HEK293 (cell line): ENCODE measurements at regions not wholly inside any gene's neighbourhood (a gene's known extent, or its start where the extent isn't known, plus 50 kb on each side); places are given as distances from the start of the nearest gene placed in this dataset.

Experiments used
- CTCF ChIA-PET: fragments of 350-600 bp; formaldehyde crosslinking; extraction: SDS; loops from one replicate; lab custom pipeline; 2021; ENCODE audit warnings: antibody characterized with exemption; lab: Yijun Ruan, JAX
- POLR2A ChIA-PET: fragments of 300-600 bp; formaldehyde crosslinking; extraction: SDS; loops from one replicate; lab custom pipeline; 2020; ENCODE audit warnings: antibody characterized with exemption, inconsistent platforms; lab: Yijun Ruan, JAX
- H3K27ac ChIP-seq: fragments of 200-500 bp; sonication (Bioruptor generic); 2 replicates; pipeline ENCODE4 v1.5.1; 2014; ENCODE audit warnings: low read depth, low read length, control low read depth, inconsistent platforms; ENCODE audit errors: extremely low read depth
- H3K36me3 ChIP-seq, 2 experiments: fragments of 200-500 bp in 1 of 2; sonication (Bioruptor generic) in 1 of 2; 1 replicate in 1 of 2; 2 replicates in 1 of 2; pipeline ENCODE4 v1.5.1; 2014 to 2017; ENCODE audit warnings: inconsistent platforms in 2 of 2, low read length in 2 of 2; ENCODE audit not compliant: control insufficient read depth in 2 of 2, insufficient read depth in 1 of 2
- H3K4me1 ChIP-seq: fragments of 200-500 bp; sonication (Bioruptor generic); 2 replicates; pipeline ENCODE4 v1.5.1; 2014; ENCODE audit warnings: mild to moderate bottlenecking, low read length, inconsistent platforms; ENCODE audit not compliant: control insufficient read depth, insufficient read depth
- H3K4me3 ChIP-seq: 2 replicates; pipeline ENCODE4 v1.5.1; 2011; ENCODE audit warnings: low read depth, mild to moderate bottlenecking, control low read depth, low read length, moderate library complexity
- H3K9me3 ChIP-seq: fragments of 200-500 bp; sonication (Bioruptor generic); 2 replicates; pipeline ENCODE4 v1.5.1; 2014; ENCODE audit warnings: low read depth, low read length, inconsistent platforms; ENCODE audit not compliant: control insufficient read depth, insufficient read depth
- HOXC10 ChIP-seq: sonication (generic); formaldehyde crosslinking; IDR thresholded peaks from 2 replicates; pipeline ENCODE4 v1.8.1; 2023; ENCODE audit warnings: mild to moderate bottlenecking, missing genetic modification reagents
- PRDM6 ChIP-seq: fragments of 450-650 bp; formaldehyde crosslinking; IDR thresholded peaks from 2 replicates; pipeline ENCODE4 v1.5.1; 2017; ENCODE audit warnings: missing biosample characterization, missing genetic modification characterization
- SCRT1 ChIP-seq: fragments of 450-650 bp; formaldehyde crosslinking; IDR thresholded peaks from 2 replicates; pipeline ENCODE4 v1.5.1; 2016; ENCODE audit warnings: missing biosample characterization, missing genetic modification characterization, borderline replicate concordance
- SETDB1 ChIP-seq: IDR thresholded peaks from one replicate; pipeline ENCODE4 v1.6.1; 2017; ENCODE audit warnings: mild to moderate bottlenecking, low read length, moderate library complexity, mixed read lengths; ENCODE audit not compliant: insufficient read length
- ZBTB11 ChIP-seq: fragments of 450-650 bp; formaldehyde crosslinking; conservative IDR thresholded peaks from 2 replicates; pipeline ENCODE4 v1.5.1; 2016; ENCODE audit warnings: low read depth, missing biosample characterization, missing genetic modification characterization
- ZIC2 ChIP-seq: fragments of 450-650 bp; formaldehyde crosslinking; IDR thresholded peaks from 2 replicates; pipeline ENCODE4 v1.5.1; 2016; ENCODE audit warnings: missing biosample characterization, missing genetic modification characterization
- ZNF114 ChIP-seq: fragments of 450-650 bp; formaldehyde crosslinking; IDR thresholded peaks from 2 replicates; pipeline ENCODE4 v1.5.0; 2017; ENCODE audit warnings: missing biosample characterization, missing genetic modification characterization
- ZNF169 ChIP-seq: fragments of 450-650 bp; formaldehyde crosslinking; IDR thresholded peaks from 2 replicates; pipeline ENCODE4 v1.5.1; 2016; ENCODE audit warnings: missing biosample characterization, missing genetic modification characterization
- ZNF175 ChIP-seq: fragments of 450-650 bp; formaldehyde crosslinking; IDR thresholded peaks from 2 replicates; pipeline ENCODE4 v1.5.1; 2016; ENCODE audit warnings: missing biosample characterization, missing genetic modification characterization
- ZNF202 ChIP-seq: fragments of 450-650 bp; formaldehyde crosslinking; IDR thresholded peaks from 2 replicates; pipeline ENCODE4 v1.5.1; 2016; ENCODE audit warnings: missing biosample characterization, missing genetic modification characterization, borderline replicate concordance
- ZNF292 ChIP-seq: fragments of 450-650 bp; formaldehyde crosslinking; IDR thresholded peaks from 2 replicates; pipeline ENCODE4 v1.5.1; 2016; ENCODE audit warnings: low read depth, missing biosample characterization, missing genetic modification characterization, borderline replicate concordance
- ZNF521 ChIP-seq: fragments of 450-650 bp; formaldehyde crosslinking; IDR thresholded peaks from 2 replicates; pipeline ENCODE4 v1.5.1; 2017; ENCODE audit warnings: missing biosample characterization, mild to moderate bottlenecking, missing genetic modification characterization
- ZNF571 ChIP-seq: fragments of 450-650 bp; formaldehyde crosslinking; IDR thresholded peaks from 2 replicates; pipeline ENCODE4 v1.5.0; 2017; ENCODE audit warnings: missing biosample characterization, missing genetic modification characterization
- ZNF610 ChIP-seq: fragments of 450-650 bp; formaldehyde crosslinking; IDR thresholded peaks from 2 replicates; pipeline ENCODE4 v1.5.1; 2016; ENCODE audit warnings: missing biosample characterization, missing genetic modification characterization, borderline replicate concordance
- TF ChIP-seq, protein P1 (sequence below): fragments of 450-650 bp; formaldehyde crosslinking; IDR thresholded peaks from 2 replicates; pipeline ENCODE4 v1.5.1; 2016; ENCODE audit warnings: missing biosample characterization, missing genetic modification characterization

DNA sequence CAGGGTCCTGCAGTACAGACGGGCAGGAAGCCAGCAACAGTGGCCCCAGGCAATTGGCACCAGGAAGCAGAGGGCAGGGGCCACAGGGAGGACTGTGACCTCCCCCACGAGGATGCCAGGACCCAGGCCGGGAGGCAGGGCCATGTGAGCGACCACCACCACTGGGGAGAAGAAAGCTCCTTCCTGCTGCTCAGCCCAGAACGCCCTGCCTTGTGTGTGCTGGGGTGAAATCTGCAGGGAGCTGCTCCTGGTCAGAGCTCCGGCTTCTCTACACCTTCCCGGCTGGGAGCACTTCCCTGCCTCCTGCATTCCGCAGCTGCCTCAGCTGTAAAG lies 100.4 kb downstream of the HMX1 start:
- TF ChIP-seq ZNF175 = no peak
- TF ChIP-seq ZIC2 (tag by site-specific recombination) = peak; percentile 46; the same call in 1 of the 2 replicates
- TF ChIP-seq, all 188 proteins: peak for 1
- no peak overlapping the region for H3K27ac ChIP-seq
- H3K4me3 ChIP-seq = no peak overlapping the region
- H3K4me1 ChIP-seq = no peaks in the 10 kb centered on the region
- ChIA-PET POLR2A (no interaction called here), CTCF (no interaction called here)
- no peaks in the 10 kb centered on the region for H3K9me3 ChIP-seq
- H3K36me3 ChIP-seq = no peaks in the 10 kb centered on the region

- Histone ChIP-seq H3K36me3 (no peaks in the 10 kb centered on the region), H3K4me1 (no peaks in the 10 kb centered on the region), H3K27ac (no peak overlapping the region), H3K9me3 (no peaks in the 10 kb centered on the region)
- POLR2A ChIA-PET = no interaction called here
- TF ChIP-seq ZNF202 (tag by site-specific recombination) (no peak), SETDB1 (no peak), ZNF521 (tag by site-specific recombination) (no peak), ZNF571 (tag by site-specific recombination) (no peak), HOXC10 (no peak), PRDM6 (tag by site-specific recombination) (no peak), ZNF292 (tag by site-specific recombination) (no peak), SCRT1 (tag by site-specific recombination) (no peak), ZNF169 (tag by site-specific recombination) (no peak), ZBTB11 (tag by site-specific recombination) (no peak), ZNF610 (tag by site-specific recombination) (no peak), ZNF114 (tag by site-specific recombination) (no peak)
- TF ChIP-seq, protein P1, sequence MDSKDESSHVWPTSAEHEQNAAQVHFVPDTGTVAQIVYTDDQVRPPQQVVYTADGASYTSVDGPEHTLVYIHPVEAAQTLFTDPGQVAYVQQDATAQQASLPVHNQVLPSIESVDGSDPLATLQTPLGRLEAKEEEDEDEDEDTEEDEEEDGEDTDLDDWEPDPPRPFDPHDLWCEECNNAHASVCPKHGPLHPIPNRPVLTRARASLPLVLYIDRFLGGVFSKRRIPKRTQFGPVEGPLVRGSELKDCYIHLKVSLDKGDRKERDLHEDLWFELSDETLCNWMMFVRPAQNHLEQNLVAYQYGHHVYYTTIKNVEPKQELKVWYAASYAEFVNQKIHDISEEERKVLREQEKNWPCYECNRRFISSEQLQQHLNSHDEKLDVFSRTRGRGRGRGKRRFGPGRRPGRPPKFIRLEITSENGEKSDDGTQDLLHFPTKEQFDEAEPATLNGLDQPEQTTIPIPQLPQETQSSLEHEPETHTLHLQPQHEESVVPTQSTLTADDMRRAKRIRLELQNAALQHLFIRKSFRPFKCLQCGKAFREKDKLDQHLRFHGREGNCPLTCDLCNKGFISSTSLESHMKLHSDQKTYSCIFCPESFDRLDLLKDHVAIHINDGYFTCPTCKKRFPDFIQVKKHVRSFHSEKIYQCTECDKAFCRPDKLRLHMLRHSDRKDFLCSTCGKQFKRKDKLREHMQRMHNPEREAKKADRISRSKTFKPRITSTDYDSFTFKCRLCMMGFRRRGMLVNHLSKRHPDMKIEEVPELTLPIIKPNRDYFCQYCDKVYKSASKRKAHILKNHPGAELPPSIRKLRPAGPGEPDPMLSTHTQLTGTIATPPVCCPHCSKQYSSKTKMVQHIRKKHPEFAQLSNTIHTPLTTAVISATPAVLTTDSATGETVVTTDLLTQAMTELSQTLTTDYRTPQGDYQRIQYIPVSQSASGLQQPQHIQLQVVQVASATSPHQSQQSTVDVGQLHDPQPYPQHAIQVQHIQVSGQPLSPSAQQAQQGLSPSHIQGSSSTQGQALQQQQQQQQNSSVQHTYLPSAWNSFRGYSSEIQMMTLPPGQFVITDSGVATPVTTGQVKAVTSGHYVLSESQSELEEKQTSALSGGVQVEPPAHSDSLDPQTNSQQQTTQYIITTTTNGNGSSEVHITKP (tag by site-specific recombination) = no peak
- TF ChIP-seq, all 188 proteins: peak for 0
- H3K4me3 ChIP-seq = no peak overlapping the region
- CTCF ChIA-PET = no interaction called here
Measured at GRCh38 chr4:8770518-8771257, 101.0 kb downstream of the HMX1 start.
